Myocyte (in vitro differentiated cells): ENCODE measurements at regions not wholly inside any gene's neighbourhood (a gene's known extent, or its start where the extent isn't known, plus 50 kb on each side); places are given as distances from the start of the nearest gene placed in this dataset.
"Not testable (repeated sequence)": the region's sequence is repeated elsewhere in the genome, so short reads cannot be mapped to it uniquely, and the experiment has no call there.

Experiments used
- DNase-seq: peaks from one replicate; pipeline ENCODE4 v3.0.0-alpha.2; 2012; ENCODE audit warnings: low read depth

DNA sequence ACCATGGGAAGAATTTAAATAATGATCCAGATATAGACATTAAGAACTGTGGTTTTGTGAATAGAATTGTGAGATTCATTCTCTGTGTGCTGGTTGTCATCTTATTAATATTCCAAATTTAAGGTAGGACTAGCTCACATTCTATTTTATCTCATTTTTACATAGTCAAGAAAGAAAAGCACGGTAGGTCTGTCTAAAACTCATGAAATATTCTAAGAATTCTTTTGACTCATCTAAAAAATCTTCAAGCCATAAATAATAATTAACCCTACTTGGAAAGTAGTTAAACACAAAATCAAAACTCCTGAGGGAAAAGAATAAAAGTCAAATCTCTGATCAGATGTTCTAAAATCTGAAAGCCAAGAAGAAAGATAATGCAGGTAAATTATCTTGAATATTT lies 388.8 kb upstream of the CHAC2 start:
- no peak for DNase-seq

GRCh38 chr2:53373126-53373525 lies 394.5 kb upstream of the CHAC2 start:
- DNase-seq = no peak

DNA sequence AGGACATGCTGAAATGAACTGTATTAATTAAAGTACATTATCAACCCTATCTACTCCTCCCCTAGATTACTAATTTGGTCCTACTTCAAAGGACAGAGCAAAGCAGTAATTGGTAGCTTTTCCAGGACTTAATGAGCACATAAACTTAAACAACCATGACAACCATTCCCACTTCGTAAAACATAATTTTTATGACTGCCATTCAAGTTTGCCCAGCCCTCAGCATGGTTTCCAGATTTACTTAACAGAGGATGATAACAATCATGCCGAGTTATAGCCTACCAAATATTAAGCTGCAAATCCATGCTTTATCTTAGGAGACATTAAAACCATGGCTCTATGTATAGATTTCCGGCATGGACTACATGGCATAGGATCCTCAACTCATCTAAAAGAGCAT lies 401.1 kb upstream of the CHAC2 start:
- DNase-seq = no peak

DNA sequence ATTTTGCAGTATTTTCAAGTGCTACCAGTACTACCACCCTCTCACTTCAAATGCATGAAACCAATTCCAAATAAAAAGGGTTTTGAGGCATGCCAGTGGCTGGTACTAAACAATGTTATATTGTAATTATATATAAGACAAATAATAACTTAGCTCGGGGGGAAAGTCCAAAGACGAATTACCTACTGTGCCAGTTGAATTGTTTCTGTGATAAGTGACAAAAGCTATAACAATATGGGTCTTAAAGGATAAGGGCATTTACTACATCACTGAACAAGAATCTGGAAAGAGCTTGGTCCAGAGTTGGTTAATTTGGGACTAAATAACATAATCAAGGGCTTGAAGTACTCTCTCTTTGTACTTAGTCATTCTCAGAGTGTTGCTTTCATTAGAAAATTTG lies 404.7 kb upstream of the CHAC2 start:
- no peak for DNase-seq

GRCh38 chr2:53356291-53356905 lies 411.2 kb upstream of the CHAC2 start:
- no peak for DNase-seq

DNA sequence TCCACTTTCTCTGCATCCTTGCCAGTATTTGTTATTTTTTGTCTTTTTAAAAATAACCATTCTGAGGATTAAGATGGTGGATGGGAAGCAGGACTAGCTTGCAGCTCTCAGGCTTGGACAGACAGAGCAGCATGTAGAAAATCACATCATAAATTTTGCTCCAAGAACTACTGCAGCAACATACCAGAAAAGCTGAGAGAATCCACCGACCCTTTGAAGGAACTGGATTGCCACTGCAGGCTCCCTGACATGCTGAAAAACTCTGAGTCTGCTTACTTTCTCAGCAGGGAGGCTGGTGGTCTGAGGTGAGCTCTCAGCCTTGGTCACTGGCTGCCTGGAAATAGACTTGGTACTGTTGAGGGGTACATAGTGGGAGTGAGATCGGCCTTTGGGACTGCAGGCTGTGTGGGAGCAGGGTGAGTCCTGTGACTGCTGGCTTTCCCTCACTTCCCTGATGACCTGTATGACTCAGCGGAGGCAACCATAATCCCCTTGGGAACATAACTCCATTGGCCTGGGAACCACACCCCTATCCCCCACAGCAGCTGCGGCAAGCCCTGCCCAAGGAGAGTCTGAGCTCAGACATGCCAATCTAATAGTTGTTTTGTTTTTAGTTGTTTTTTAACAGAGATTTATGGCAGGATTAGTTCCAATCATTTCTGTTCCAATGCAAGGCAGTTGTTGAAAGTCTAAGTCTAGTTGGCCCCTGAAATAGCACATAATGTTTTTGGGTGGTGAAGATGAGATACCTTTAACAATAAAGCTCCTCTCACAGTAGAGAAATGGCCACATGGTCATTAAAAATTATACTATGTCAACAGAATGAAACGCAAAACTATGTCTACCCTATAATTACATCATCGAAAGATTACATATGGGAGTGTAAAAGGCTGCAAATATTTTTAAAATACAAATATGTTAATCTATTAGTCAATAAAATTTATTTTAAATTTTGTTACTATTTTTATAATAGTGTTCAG lies 414.2 kb upstream of the CHAC2 start:
- DNase-seq = peak; percentile 99

DNA sequence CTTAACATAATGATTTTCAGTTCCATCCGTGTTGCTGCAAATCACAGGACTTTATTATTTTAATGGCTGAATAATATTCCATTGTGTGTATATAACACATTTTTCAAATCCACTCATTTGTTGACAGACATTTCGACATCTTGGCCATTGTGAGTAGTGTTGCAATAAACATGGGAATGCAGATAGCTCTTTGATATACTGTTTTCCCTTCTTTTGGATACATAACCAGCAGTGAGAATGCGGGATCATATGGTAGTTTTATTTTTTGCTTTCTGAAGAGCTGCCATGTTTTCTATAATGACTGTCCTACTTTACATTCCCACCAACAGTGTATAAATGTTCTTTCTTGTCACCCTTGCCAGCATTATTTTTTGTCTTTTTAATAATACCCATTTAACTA lies 420.3 kb upstream of the CHAC2 start:
- no peak for DNase-seq

DNA sequence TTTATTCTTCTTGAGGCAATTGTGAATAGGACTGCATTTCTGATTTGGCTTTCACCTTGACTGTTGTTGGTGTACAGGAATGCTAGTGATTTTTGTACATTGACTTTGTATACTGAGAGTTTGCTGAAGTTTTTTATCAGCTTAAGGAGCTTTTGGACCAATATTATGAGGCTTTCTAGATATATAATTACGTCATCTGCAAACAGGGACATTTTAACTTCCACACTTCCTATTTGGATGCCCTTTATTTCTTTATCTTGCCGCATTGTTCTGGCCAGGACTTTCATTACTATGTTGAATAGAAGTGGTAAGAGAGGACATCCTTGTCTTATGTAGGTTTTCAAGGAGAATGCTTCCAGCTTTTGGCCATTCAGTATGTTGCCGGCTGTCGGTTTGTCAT lies 425.4 kb upstream of the CHAC2 start:
- DNase-seq = no peak

GRCh38 chr2:53334610-53335009 lies 433.0 kb upstream of the CHAC2 start:
- DNase-seq = peak; percentile 80

DNA sequence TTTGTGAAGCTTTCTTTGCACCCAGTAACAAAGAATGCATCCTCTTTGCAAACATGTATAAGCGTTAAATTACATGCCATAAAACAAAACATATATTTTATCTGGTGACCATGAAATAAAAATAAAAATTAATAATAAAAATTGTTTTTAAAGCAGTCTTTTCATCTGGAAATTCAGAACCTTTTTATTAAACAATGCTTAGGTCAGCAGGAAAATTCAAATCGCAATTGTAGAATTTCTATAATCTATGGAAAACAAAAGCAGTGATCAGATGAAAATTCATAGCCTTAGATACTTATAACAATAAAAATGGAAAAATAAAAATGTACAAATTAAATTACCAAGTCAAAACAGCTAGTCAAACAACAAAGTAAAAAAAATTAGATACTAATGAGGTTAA lies 435.9 kb upstream of the CHAC2 start:
- DNase-seq = no peak

- DNase-seq = no peak
Observed at GRCh38 chr2:53317861-53318260, 449.7 kb upstream of the CHAC2 start.

DNA sequence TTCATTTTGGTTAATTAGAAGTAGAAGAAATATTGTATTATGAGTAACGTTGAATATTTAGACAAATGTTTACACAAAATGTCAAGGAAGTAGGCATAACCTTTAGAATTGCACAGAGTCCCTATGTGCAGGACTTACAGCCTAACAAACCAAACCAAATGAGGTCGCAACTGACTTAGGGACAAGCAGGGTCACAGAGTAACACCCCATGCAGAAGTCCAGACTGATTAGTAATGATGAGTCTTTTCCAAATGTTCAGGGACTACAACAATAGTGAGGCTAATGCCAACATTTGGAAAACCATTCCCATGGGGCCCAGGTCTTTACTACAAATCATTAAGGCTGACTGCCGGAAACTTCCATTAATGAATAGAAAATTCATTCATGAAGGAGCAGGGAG lies 452.5 kb upstream of the CHAC2 start:
- DNase-seq = no peak

DNA sequence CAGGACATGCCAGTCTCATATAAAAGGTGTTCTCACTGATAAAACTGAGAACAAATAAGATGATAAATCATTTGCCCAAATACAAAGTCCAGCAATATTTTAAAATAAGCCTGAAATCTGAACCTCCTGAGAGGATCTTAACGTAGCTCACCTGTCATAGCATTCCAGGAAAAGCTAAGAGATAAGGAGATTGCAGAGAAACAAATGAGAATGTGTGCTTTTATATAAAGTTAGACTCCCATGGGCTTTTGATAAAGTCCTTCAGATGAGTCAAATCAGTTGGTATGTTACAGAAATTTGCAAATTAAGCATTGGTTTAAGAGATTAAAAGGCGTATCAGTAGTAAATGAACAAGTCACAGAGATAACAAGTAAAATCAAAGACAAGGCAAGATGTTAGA lies 452.9 kb upstream of the CHAC2 start:
- DNase-seq = no peak

- not testable (repeated sequence) for DNase-seq
Observed at GRCh38 chr2:53313644-53314043, 454.0 kb upstream of the CHAC2 start.

DNA sequence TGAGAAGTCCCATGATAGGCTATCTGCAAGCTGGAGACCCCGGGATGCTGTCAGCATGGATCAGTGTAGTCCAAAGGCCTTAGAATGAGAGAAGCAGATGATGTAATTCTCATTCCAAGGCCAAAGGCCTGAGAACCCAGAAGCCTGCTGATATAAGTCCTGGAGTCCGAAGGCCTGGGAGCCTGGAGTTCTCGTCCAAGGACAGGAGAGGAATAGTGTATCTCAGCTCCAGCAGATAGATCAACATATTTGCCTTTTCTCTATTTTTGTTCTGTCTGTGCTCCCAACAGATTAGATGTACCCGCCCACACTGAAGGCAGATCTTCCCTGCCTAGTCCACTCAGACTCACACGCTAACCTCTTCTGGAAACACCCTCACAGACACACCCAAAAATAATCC lies 454.9 kb upstream of the CHAC2 start:
- no peak for DNase-seq

- DNase-seq = no peak
Observed at GRCh38 chr2:53312181-53312580, 455.4 kb upstream of the CHAC2 start.

- DNase-seq = no peak
Observed at GRCh38 chr2:53303012-53303578, 464.5 kb upstream of the CHAC2 start.

GRCh38 chr2:53302455-53302854 lies 465.1 kb upstream of the CHAC2 start:
- no peak for DNase-seq

DNA sequence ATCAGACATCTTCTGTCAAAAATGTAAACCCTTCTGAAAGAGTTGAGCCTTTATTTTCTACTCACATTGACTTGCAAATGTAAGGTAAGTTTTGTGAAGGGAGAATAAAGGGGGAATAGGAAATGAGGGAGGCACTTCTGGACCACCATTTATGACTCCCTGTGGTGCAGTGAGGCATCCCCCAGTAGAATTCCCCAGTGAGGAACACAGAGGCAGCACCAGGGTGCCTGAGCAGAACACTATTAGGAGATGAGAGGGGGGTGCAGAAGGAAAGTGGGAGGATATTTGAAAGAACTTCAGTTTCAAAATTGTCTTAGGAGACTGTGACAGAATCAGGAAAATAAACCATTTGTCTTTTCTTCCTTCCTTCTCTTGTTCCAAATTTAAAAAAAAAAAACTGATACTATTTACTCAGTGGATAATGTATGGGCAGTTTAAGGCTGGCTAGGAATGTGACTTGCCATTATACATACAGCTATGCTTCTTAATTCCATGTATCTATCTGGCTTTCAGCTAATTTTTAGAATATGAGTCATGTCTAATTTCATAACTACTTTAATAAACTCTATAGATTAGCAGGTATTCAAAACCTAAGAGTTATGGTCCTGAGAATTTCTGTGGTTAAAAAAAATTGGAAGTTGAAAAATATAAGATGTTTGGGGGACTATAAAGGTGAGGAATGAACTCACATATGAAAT lies 478.1 kb upstream of the CHAC2 start:
- DNase-seq = no peak

DNA sequence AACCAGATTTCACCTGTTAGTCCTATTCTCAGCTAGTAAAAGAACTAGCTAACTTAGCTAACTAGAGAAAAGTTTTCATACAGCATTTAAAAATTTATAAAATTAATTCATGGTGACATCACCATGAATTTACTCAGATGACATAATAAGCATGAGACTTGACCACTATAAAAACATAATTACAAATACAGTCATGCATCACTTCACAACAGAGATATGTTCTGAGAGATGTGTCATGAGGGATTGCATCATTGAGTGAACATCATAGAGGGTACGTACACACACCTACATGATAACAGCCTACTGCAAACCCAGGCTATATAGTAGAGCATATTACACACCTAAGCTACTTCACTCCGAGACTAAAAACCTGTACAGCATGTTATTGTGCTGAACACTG lies 481.3 kb upstream of the CHAC2 start:
- no peak for DNase-seq

DNA sequence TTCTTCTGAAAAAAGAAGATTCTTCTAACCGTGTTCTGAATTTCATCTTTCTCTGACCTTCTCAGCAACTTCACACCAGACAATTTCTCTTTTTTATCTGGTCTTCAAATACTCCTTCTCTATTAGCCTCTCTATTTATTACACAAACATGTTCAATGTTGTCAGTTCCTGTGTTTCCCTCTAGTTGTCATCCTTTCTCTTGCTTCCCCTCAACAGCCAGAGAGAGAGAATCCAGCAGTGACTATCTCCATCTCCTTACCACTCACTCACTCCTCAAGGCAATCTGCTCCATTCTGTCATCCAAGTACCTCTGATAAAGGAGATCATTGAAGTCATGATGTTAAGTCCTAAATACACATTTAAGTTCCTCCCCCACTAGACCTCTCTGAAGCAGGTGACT lies 491.9 kb upstream of the CHAC2 start:
- peak; percentile 18 for DNase-seq

DNA sequence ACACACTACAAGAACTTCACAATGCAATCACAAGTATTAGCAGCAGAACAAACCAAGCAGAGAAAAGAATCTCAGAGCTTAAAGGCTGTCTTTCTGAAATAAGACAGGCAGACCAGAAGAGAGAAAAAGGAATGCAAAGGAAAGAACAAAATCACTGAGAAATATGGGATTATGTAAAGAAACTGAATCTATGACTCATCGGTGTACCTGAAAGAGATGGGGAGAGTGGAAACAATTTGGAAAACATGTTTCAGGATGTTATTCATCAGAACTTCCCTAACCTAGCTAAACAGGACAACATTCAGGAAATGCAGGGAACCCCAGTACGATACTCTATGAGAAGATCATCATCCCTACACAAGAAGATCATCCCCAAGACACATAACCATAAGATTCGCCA lies 499.0 kb upstream of the CHAC2 start:
- DNase-seq = no peak
